Endothelial cell of umbilical vein (primary cell): ENCODE measurements at regions not wholly inside any gene's neighbourhood (a gene's known extent, or its start where the extent isn't known, plus 50 kb on each side); places are given as distances from the start of the nearest gene placed in this dataset.

ENCODE experiments used
- BruUV-seq: library from RNA; stranded (reverse); fragments of 400-500 nt; replicated peaks from 2 replicates; lab custom pipeline; 2021; lab: Mats Ljungman, UMichigan
- CTCF ChIA-PET: fragments of 300-600, 350-600 bp; sonication (Branson Sonifier 250); formaldehyde crosslinking; loops from one replicate; lab custom pipeline; 2021; ENCODE audit warnings: antibody characterized with exemption, inconsistent platforms; lab: Charles Lee
- POLR2A ChIA-PET: fragments of 300-600, 350-600 bp; sonication (Branson Sonifier 250); formaldehyde crosslinking; loops from one replicate; lab custom pipeline; 2021; ENCODE audit warnings: antibody characterized with exemption, inconsistent platforms; lab: Charles Lee
- DNase-seq: peaks from one replicate; pipeline ENCODE4 v3.0.0-alpha.2; 2011; ENCODE audit warnings: low read depth, low spot score
- FAIRE-seq: peaks from 2 replicates; lab custom pipeline; 2011; peaks lifted over from hg19 to GRCh38; lab: Jason Lieb, UNC
- H2AFZ ChIP-seq: 2 replicates; pipeline ENCODE4 v1.6.0; 2012; ENCODE audit warnings: low read depth, low read length, control low read depth, inconsistent platforms
- H3K27ac ChIP-seq: 2 replicates; pipeline ENCODE4 v1.5.1; 2011; ENCODE audit warnings: low read depth, mild to moderate bottlenecking, control low read depth, low read length, moderate library complexity; ENCODE audit not compliant: insufficient read depth
- H3K27me3 ChIP-seq, 2 experiments: 2 replicates each; pipeline versions ENCODE4 v1.6.0 to v1.6.1; 2011; ENCODE audit warnings: low read length in 2 of 2, mixed read lengths in 1 of 2; ENCODE audit not compliant: control insufficient read depth in 2 of 2, insufficient read depth in 2 of 2
- H3K36me3 ChIP-seq, 2 experiments: 2 replicates in 1 of 2; 3 replicates in 1 of 2; pipeline ENCODE4 v1.5.1; 2011; ENCODE audit warnings: low read length in 2 of 2, mild to moderate bottlenecking in 1 of 2, moderate library complexity in 1 of 2; ENCODE audit not compliant: control insufficient read depth in 2 of 2, insufficient read depth in 2 of 2; ENCODE audit errors: extremely low read depth in 1 of 2
- H3K4me1 ChIP-seq: 3 replicates; pipeline ENCODE4 v1.5.1; 2011; ENCODE audit warnings: mild to moderate bottlenecking, low read length; ENCODE audit not compliant: control insufficient read depth, insufficient read depth; ENCODE audit errors: extremely low read depth
- H3K4me2 ChIP-seq: 2 replicates; pipeline ENCODE4 v1.6.1; 2011; ENCODE audit warnings: low read length, control low read depth, mixed read lengths; ENCODE audit not compliant: insufficient read depth
- H3K4me3 ChIP-seq, 3 experiments: fragments of 200-600 bp in 1 of 3; sonication (generic), shearing (Covaris generic) in 1 of 3; replicated peaks in 1 of 3; 2 replicates each; pipeline ENCODE4 v1.5.1; 2011 to 2016; ENCODE audit warnings: control low read depth in 3 of 3, low read length in 3 of 3, mild to moderate bottlenecking in 2 of 3, inconsistent platforms in 1 of 3, low read depth in 1 of 3, moderate library complexity in 1 of 3; ENCODE audit not compliant: insufficient read depth in 1 of 3
- H3K79me2 ChIP-seq: 2 replicates; pipeline ENCODE4 v1.6.0; 2012; ENCODE audit warnings: low read length, inconsistent platforms; ENCODE audit not compliant: control insufficient read depth, insufficient read depth
- H3K9ac ChIP-seq: replicated peaks from 2 replicates; pipeline ENCODE3; 2011; ENCODE audit warnings: low read length, control low read depth; ENCODE audit not compliant: insufficient read depth; ENCODE audit errors: extremely low read depth
- H3K9me1 ChIP-seq: replicated peaks from 3 replicates; pipeline ENCODE4 v1.6.0; 2011; ENCODE audit warnings: mild to moderate bottlenecking, low read length; ENCODE audit not compliant: control insufficient read depth, insufficient read depth; ENCODE audit errors: extremely low read depth
- H3K9me3 ChIP-seq: replicated peaks from 2 replicates; pipeline ENCODE4 v1.5.1; 2012; ENCODE audit warnings: low read length, inconsistent platforms; ENCODE audit not compliant: control insufficient read depth, insufficient read depth
- H4K20me1 ChIP-seq: replicated peaks from 2 replicates; pipeline ENCODE3; 2011; ENCODE audit warnings: mild to moderate bottlenecking, low read length; ENCODE audit not compliant: control insufficient read depth, insufficient read depth; ENCODE audit errors: extremely low read depth
- CTCF ChIP-seq, 2 donors: IDR thresholded peaks; 1 replicate in 1 of 2; 2 replicates in 1 of 2; pipeline ENCODE4 v1.5.1; 2011; ENCODE audit warnings: low read length in 2 of 2, mild to moderate bottlenecking in 2 of 2, moderate library complexity in 2 of 2, control low read depth in 1 of 2, inconsistent platforms in 1 of 2, low read depth in 1 of 2; ENCODE audit not compliant: insufficient read depth in 1 of 2; ENCODE audit errors: extremely low read depth in 1 of 2
- EZH2 ChIP-seq: IDR thresholded peaks from 2 replicates; pipeline ENCODE4 v1.6.1; 2012; ENCODE audit warnings: borderline replicate concordance, low read depth, mild to moderate bottlenecking, moderate library complexity, low read length, inconsistent platforms; ENCODE audit not compliant: severe bottlenecking
- FOS ChIP-seq: IDR thresholded peaks from 2 replicates; pipeline ENCODE4 v1.6.1; 2011; ENCODE audit warnings: mild to moderate bottlenecking, low read length, moderate library complexity, borderline replicate concordance; ENCODE audit not compliant: insufficient read depth
- GATA2 ChIP-seq: IDR thresholded peaks from 2 replicates; pipeline ENCODE4 v1.7.0; 2011; ENCODE audit warnings: low read depth, mild to moderate bottlenecking, moderate library complexity, mixed read lengths, low read length; ENCODE audit not compliant: insufficient read length, insufficient read depth
- JUN ChIP-seq: IDR thresholded peaks from 2 replicates; pipeline ENCODE4 v1.6.1; 2011; ENCODE audit warnings: borderline replicate concordance, low read depth; ENCODE audit not compliant: insufficient read length, insufficient read depth
- MYC ChIP-seq: IDR thresholded peaks from one replicate; pipeline ENCODE4 v1.6.1; 2011; ENCODE audit warnings: mild to moderate bottlenecking, low read depth, low read length
- POLR2A ChIP-seq: IDR thresholded peaks from 2 replicates; pipeline ENCODE4 v1.6.1; 2012; ENCODE audit warnings: low read depth, mild to moderate bottlenecking, control low read depth, low read length
- POLR2AphosphoS5 ChIP-seq: IDR thresholded peaks from 2 replicates; pipeline ENCODE4 v1.6.1; 2012; ENCODE audit warnings: low read depth, mild to moderate bottlenecking, control low read depth, low read length, moderate library complexity; ENCODE audit not compliant: insufficient read depth
- dilution Hi-C: fragments of 300-500 bp; cut with MboI; formaldehyde crosslinking; loops from one replicate; pipeline ENCODE4 v1.15.0; 2019; ENCODE audit warnings: low sequenced_read_pairs; ENCODE audit not compliant: extremely low pct_ligation_motif_present
- intact Hi-C: fragments of 100-400 bp; cut with micrococcal nuclease; formaldehyde crosslinking; loops from one replicate; pipeline ENCODE4 v1.10.0; 2022
- TF ChIP-seq, protein P1 (sequence below): IDR thresholded peaks from 2 replicates; pipeline ENCODE4 v1.6.1; 2011; ENCODE audit not compliant: insufficient read depth, insufficient read length

DNA sequence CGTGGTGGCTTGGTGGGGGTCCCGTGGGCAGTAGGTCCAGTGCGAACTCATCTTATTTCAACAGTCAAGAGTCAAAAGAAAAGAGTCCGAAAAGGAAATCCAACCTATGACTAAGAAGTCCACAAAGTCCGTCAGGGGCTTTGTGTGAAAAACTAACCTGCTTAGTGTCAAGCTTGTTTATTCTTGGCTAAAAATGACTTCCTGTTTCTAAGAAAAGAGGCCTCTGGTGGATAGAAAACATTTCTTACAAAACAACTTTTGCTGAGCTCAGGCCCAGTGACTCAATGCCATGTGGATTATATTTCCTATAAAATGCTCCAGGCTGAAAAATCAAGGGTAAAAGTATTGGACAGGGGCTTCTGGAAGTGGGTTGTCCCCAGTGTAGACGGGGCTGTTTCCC lies 105.9 kb downstream of the GADD45G start:
- TF ChIP-seq FOS = peak; percentile 10
- no peak for TF ChIP-seq POLR2A
- no peak for TF ChIP-seq CTCF (IDR thresholded peaks at IDR 0.05; ENCODE audit: extremely low read depth in 1 of 2, insufficient read depth in 1 of 2, low read depth in 1 of 2, low read length in 2 of 2)
- TF ChIP-seq, protein P1, sequence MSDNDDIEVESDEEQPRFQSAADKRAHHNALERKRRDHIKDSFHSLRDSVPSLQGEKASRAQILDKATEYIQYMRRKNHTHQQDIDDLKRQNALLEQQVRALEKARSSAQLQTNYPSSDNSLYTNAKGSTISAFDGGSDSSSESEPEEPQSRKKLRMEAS = no peak
- no peak for TF ChIP-seq GATA2
- Histone ChIP-seq H3K27me3 (no peaks in the 10 kb centered on the region), H3K79me2 (no peaks in the 10 kb centered on the region), H3K4me1 (no peaks in the 10 kb centered on the region), H3K9me3 (no peaks in the 10 kb centered on the region), H3K9me1 (no peaks in the 10 kb centered on the region), H3K4me2 (no peak overlapping the region), H2AFZ (no peak overlapping the region), H3K36me3 (no peaks in the 10 kb centered on the region), H3K9ac (no peak overlapping the region), H3K4me3 (no peak overlapping the region), H4K20me1 (no peaks in the 10 kb centered on the region), H3K27ac (no peak overlapping the region)
- DNase-seq = no peak
- POLR2A ChIA-PET = no interaction called here
- intact Hi-C loops (no loop called here), dilution Hi-C loops (loop anchor here (10.0 kb wide), 1 partner anchor 64 kb away; no protein-coding TSS in a partner anchor)
- no TSS peak for BruUV-seq
- CTCF ChIA-PET = no interaction called here
- no peak for FAIRE-seq

GRCh38 chr9:89711866-89712265 lies 107.1 kb downstream of the GADD45G start:
- TF ChIP-seq MYC (no peak), JUN (no peak), GATA2 (no peak), FOS (no peak), EZH2 (no peak), POLR2AphosphoS5 (no peak), CTCF (IDR thresholded peaks at IDR 0.05; ENCODE audit: extremely low read depth in 1 of 2, insufficient read depth in 1 of 2, low read depth in 1 of 2, low read length in 2 of 2) (no peak), POLR2A (no peak)
- TF ChIP-seq, protein P1 = no peak
- CTCF ChIA-PET = no interaction called here

More at GRCh38 chr9:89711866-89712265, 107.1 kb downstream of the GADD45G start:
- dilution Hi-C loops (loop anchor here (10.0 kb wide), 1 partner anchor 63 kb away; no protein-coding TSS in a partner anchor), intact Hi-C loops (no loop called here)
- Histone ChIP-seq H3K9me3 (no peaks in the 10 kb centered on the region), H4K20me1 (no peaks in the 10 kb centered on the region), H3K4me3 (no peak overlapping the region), H3K9ac (no peak overlapping the region), H3K9me1 (no peaks in the 10 kb centered on the region), H3K36me3 (no peaks in the 10 kb centered on the region), H3K79me2 (no peaks in the 10 kb centered on the region), H2AFZ (no peak overlapping the region), H3K27me3 (no peaks in the 10 kb centered on the region), H3K4me2 (no peak overlapping the region), H3K4me1 (no peaks in the 10 kb centered on the region), H3K27ac (no peak overlapping the region)
- no TSS peak for BruUV-seq
- DNase-seq (no peak), FAIRE-seq (no peak)
- POLR2A ChIA-PET = no interaction called here
